ENCODE measurements at regions not wholly inside any gene's neighbourhood (a gene's known extent, or its start where the extent isn't known, plus 50 kb on each side); places are given as distances from the start of the nearest gene placed in this dataset.

DNA sequence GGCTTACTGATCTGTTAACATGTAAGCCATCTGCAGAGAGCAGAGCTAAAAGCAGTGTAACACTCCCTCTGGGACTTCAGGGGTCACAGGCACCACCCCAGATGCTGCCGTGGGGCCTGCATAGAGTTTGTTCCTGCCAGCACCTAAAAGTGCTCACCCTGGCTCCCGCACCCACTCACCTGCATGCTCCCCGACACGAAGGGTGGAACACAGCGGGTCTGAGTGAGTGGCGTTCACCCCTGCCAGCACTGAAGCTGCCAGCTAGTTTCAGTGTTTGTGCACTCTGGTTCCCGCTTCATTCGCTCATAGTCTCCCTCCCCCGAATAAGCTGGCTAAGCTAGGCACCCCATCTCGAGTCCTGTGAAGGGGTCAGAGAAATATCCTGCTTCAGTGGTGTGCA, 1681.0 kb downstream of the NCAM2 start:
- TF ChIP-seq TAF1 (IDR thresholded peaks at IDR 0.05; ENCODE audit: borderline replicate concordance, insufficient read depth, low read length) (no peak), POLR2AphosphoS5 (IDR thresholded peaks at IDR 0.05; ENCODE audit: low read depth, low read length) (no peak), FOXP2 (optimal IDR thresholded peaks at IDR 0.05; ENCODE audit: borderline replicate concordance, extremely low read depth, extremely low read length, insufficient read depth) (no peak), SIN3A (IDR thresholded peaks at IDR 0.05; ENCODE audit: borderline replicate concordance, insufficient read depth, low read length) (no peak)
- TF ChIP-seq, protein P1, sequence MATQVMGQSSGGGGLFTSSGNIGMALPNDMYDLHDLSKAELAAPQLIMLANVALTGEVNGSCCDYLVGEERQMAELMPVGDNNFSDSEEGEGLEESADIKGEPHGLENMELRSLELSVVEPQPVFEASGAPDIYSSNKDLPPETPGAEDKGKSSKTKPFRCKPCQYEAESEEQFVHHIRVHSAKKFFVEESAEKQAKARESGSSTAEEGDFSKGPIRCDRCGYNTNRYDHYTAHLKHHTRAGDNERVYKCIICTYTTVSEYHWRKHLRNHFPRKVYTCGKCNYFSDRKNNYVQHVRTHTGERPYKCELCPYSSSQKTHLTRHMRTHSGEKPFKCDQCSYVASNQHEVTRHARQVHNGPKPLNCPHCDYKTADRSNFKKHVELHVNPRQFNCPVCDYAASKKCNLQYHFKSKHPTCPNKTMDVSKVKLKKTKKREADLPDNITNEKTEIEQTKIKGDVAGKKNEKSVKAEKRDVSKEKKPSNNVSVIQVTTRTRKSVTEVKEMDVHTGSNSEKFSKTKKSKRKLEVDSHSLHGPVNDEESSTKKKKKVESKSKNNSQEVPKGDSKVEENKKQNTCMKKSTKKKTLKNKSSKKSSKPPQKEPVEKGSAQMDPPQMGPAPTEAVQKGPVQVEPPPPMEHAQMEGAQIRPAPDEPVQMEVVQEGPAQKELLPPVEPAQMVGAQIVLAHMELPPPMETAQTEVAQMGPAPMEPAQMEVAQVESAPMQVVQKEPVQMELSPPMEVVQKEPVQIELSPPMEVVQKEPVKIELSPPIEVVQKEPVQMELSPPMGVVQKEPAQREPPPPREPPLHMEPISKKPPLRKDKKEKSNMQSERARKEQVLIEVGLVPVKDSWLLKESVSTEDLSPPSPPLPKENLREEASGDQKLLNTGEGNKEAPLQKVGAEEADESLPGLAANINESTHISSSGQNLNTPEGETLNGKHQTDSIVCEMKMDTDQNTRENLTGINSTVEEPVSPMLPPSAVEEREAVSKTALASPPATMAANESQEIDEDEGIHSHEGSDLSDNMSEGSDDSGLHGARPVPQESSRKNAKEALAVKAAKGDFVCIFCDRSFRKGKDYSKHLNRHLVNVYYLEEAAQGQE (IDR thresholded peaks at IDR 0.05; ENCODE audit: insufficient read depth in 1 of 2, low read depth in 2 of 2, low read length in 2 of 2), result no peak

DNA sequence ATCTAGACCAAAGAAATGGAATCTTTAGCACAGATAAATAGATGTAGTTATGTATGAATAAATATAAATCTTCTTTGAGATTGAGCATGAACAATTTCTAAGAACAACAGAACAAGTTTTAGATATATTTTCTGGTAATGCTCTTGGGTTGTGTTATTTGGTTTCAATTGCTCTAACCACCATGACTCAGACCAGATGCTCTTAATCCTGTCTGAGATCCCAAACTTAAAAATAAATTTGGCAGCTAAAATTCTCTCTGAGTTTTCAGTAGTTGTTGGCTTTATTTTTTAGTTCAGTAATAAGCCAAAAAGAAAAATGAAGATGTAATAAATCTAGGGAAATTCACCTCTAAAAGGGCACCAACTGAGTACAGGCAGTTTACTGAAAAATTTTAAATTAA, 1693.4 kb downstream of the NCAM2 start:
- TF ChIP-seq, protein P1 (IDR thresholded peaks at IDR 0.05; ENCODE audit: insufficient read depth in 1 of 2, low read depth in 2 of 2, low read length in 2 of 2), result no peak
- TF ChIP-seq FOXP2 (optimal IDR thresholded peaks at IDR 0.05; ENCODE audit: borderline replicate concordance, extremely low read depth, extremely low read length, insufficient read depth), result no peak
- TF ChIP-seq TAF1 (IDR thresholded peaks at IDR 0.05; ENCODE audit: borderline replicate concordance, insufficient read depth, low read length), result no peak
- TF ChIP-seq SIN3A (IDR thresholded peaks at IDR 0.05; ENCODE audit: borderline replicate concordance, insufficient read depth, low read length), result no peak
- no peak for TF ChIP-seq POLR2AphosphoS5 (IDR thresholded peaks at IDR 0.05; ENCODE audit: low read depth, low read length)

DNA sequence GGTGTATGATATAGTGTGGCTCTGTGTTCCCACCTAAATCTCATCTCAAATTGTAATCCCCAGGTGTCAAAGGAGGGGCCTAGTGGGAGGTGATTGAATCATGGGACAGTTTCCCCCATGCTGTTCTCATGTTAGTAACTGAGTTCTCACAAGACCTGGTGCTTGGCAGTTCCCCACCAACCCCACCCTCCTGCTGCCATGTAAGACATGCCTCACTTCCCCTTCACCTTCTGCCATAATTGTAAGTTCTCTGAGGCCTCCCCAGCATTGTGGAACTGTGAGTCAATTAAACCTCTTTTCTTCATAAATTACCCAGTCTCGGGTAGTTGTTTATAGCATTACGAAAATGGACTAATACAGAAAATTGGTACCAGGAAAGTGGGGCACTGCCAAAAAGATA, 1705.3 kb downstream of the NCAM2 start:
- TF ChIP-seq, protein P1 (IDR thresholded peaks at IDR 0.05; ENCODE audit: insufficient read depth in 1 of 2, low read depth in 2 of 2, low read length in 2 of 2), result no peak
- TF ChIP-seq SIN3A (IDR thresholded peaks at IDR 0.05; ENCODE audit: borderline replicate concordance, insufficient read depth, low read length) (no peak), TAF1 (IDR thresholded peaks at IDR 0.05; ENCODE audit: borderline replicate concordance, insufficient read depth, low read length) (no peak), POLR2AphosphoS5 (IDR thresholded peaks at IDR 0.05; ENCODE audit: low read depth, low read length) (no peak), FOXP2 (optimal IDR thresholded peaks at IDR 0.05; ENCODE audit: borderline replicate concordance, extremely low read depth, extremely low read length, insufficient read depth) (no peak)

DNA sequence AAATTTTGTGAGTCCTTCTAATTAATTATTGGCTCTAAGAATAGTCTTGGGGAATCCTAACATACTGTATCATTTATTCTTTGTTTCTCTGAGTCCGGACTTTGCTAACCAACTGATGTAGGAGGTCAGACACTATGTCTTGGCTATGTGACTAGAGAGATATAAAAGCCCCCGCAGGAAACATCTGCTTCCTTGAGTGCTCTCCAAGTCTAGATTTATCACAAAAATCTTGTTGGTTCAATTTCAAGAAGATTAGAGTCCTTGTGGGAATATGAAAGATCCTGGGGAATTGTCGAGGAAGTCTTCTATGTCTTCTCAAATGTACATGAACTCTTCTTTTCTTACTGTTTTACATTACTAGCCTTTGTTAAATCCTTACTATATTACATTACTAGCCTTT, 1712.5 kb downstream of the NCAM2 start:
- TF ChIP-seq SIN3A (IDR thresholded peaks at IDR 0.05; ENCODE audit: borderline replicate concordance, insufficient read depth, low read length) (no peak), TAF1 (IDR thresholded peaks at IDR 0.05; ENCODE audit: borderline replicate concordance, insufficient read depth, low read length) (no peak), POLR2AphosphoS5 (IDR thresholded peaks at IDR 0.05; ENCODE audit: low read depth, low read length) (no peak), FOXP2 (optimal IDR thresholded peaks at IDR 0.05; ENCODE audit: borderline replicate concordance, extremely low read depth, extremely low read length, insufficient read depth) (no peak)
- TF ChIP-seq, protein P1 (IDR thresholded peaks at IDR 0.05; ENCODE audit: insufficient read depth in 1 of 2, low read depth in 2 of 2, low read length in 2 of 2), result no peak

DNA sequence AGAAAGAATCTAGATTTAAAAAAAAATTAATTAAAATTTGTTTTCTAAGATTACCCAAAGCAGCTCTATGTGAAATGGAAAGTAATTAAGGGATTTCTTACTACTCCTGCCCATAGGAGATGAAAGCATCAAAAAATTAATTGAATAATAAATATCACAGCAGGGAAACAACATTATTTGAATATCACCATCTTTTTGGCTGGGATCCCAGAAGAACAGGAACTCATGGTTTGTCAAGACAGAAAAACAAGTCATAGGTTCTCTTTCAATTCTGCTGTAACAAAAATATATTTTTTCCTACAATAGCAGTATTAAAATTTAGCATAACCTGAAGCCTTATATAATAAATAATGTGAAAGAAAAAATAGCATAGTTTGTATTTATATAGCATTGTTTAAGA, 1713.4 kb downstream of the NCAM2 start:
- TF ChIP-seq SIN3A (IDR thresholded peaks at IDR 0.05; ENCODE audit: borderline replicate concordance, insufficient read depth, low read length), result no peak
- TF ChIP-seq, protein P1 (IDR thresholded peaks at IDR 0.05; ENCODE audit: insufficient read depth in 1 of 2, low read depth in 2 of 2, low read length in 2 of 2), result no peak
- no peak for TF ChIP-seq TAF1 (IDR thresholded peaks at IDR 0.05; ENCODE audit: borderline replicate concordance, insufficient read depth, low read length)
- TF ChIP-seq POLR2AphosphoS5 (IDR thresholded peaks at IDR 0.05; ENCODE audit: low read depth, low read length), result no peak
- TF ChIP-seq FOXP2 (optimal IDR thresholded peaks at IDR 0.05; ENCODE audit: borderline replicate concordance, extremely low read depth, extremely low read length, insufficient read depth), result no peak
